Fibroblast of lung (primary cell): ENCODE measurements at regions not wholly inside any gene's neighbourhood (a gene's known extent, or its start where the extent isn't known, plus 50 kb on each side); places are given as distances from the start of the nearest gene placed in this dataset.

Experiments
- EZH2 ChIP-seq: IDR thresholded peaks from 2 replicates; pipeline ENCODE4 v1.5.1; 2012; ENCODE audit warnings: low read length, control low read depth, mild to moderate bottlenecking; ENCODE audit errors: missing control alignments
- TF ChIP-seq, protein P1 (sequence below), 2 donors: IDR thresholded peaks in 1 of 2; conservative IDR thresholded peaks in 1 of 2; 1 replicate in 1 of 2; 2 replicates in 1 of 2; pipeline ENCODE4 v1.5.1; 2011 to 2012; ENCODE audit warnings: low read length in 2 of 2, control low read depth in 1 of 2, inconsistent platforms in 1 of 2, low read depth in 1 of 2, mild to moderate bottlenecking in 1 of 2

DNA sequence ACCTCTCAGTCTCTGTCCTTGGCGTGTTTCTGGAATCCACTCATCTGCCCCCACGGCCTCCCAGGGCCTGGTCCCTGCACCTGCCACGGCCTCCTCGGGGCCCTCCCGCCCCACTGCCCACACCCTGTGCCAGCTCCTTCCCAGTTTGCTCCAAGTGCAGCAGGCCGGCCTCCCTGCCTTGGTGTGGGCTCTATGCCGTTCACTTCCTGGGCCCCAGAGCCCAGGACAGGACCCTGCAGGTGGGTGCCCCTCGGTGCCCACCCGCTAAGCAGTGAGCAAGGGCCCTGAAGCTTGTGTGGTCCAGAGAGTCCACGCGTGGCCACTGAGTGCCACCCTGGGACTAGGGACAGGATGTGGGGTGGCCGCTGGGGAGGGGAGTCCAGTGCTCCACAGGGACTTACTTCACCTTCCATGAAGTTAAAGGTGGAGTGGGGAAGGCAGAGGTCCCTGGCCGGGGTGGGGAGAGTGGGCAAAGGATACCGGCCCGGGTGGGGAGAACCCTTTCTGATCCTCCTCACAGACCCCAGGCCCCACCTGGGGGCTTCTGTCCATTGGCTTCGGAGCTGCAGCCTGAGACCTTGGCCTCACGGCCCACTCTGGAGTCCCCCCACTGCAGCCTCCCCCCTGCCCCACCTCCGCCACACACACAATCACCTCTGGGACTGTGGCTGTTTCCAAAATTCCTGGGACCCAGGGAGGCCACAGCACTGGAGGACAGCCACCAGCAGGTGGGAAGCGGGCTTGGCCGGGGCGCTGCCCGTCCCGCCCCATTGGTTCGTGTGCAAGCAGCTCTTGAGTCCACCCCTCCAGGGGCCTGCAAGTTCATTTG is 60.0 kb upstream of the NKX1-1 start:
- TF ChIP-seq, protein P1, sequence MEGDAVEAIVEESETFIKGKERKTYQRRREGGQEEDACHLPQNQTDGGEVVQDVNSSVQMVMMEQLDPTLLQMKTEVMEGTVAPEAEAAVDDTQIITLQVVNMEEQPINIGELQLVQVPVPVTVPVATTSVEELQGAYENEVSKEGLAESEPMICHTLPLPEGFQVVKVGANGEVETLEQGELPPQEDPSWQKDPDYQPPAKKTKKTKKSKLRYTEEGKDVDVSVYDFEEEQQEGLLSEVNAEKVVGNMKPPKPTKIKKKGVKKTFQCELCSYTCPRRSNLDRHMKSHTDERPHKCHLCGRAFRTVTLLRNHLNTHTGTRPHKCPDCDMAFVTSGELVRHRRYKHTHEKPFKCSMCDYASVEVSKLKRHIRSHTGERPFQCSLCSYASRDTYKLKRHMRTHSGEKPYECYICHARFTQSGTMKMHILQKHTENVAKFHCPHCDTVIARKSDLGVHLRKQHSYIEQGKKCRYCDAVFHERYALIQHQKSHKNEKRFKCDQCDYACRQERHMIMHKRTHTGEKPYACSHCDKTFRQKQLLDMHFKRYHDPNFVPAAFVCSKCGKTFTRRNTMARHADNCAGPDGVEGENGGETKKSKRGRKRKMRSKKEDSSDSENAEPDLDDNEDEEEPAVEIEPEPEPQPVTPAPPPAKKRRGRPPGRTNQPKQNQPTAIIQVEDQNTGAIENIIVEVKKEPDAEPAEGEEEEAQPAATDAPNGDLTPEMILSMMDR (conservative IDR thresholded peaks at IDR 0.05 in 1 of 2, IDR thresholded peaks at IDR 0.05 in 1 of 2; ENCODE audit: low read depth in 1 of 2, low read length in 2 of 2) = no peak
- TF ChIP-seq EZH2 = no peak
